CD14-positive monocyte (primary cell): ENCODE measurements at regions not wholly inside any gene's neighbourhood (a gene's known extent, or its start where the extent isn't known, plus 50 kb on each side); places are given as distances from the start of the nearest gene placed in this dataset.

Experiments used
- DNase-seq, 3 donors: peaks; one replicate each; pipeline ENCODE4 v3.0.0-alpha.2; 2011 to 2022
- H2AFZ ChIP-seq: 2 replicates; pipeline ENCODE4 v1.6.0; 2012; ENCODE audit warnings: mild to moderate bottlenecking, low read depth, low read length, inconsistent platforms; ENCODE audit not compliant: insufficient read depth, poor library complexity, severe bottlenecking
- H3K27ac ChIP-seq, 2 donors: 1 replicate in 1 of 2; 2 replicates in 1 of 2; pipeline ENCODE4 v1.5.1; 2012 to 2013; ENCODE audit warnings: low read length in 2 of 2, control low read depth in 1 of 2, inconsistent platforms in 1 of 2, low read depth in 1 of 2, mild to moderate bottlenecking in 1 of 2
- H3K27me3 ChIP-seq, 2 donors: one replicate each; pipeline versions ENCODE4 v1.6.0 to v1.6.1; 2011 to 2013; ENCODE audit warnings: low read length in 2 of 2; ENCODE audit not compliant: control insufficient read depth in 2 of 2, insufficient read depth in 2 of 2
- H3K36me3 ChIP-seq, 2 donors: replicated peaks in 1 of 2; 1 replicate in 1 of 2; 2 replicates in 1 of 2; pipeline versions ENCODE4 v1.5.1 to v1.6.1; 2012 to 2013; ENCODE audit warnings: low read length in 2 of 2, control low read depth in 1 of 2, inconsistent platforms in 1 of 2, mild to moderate bottlenecking in 1 of 2; ENCODE audit not compliant: insufficient read depth in 2 of 2, control insufficient read depth in 1 of 2
- H3K4me1 ChIP-seq, 2 donors: 1 replicate in 1 of 2; 2 replicates in 1 of 2; pipeline versions ENCODE4 v1.5.1 to v1.6.1; 2012 to 2013; ENCODE audit warnings: low read length in 2 of 2, control low read depth in 1 of 2, inconsistent platforms in 1 of 2, mild to moderate bottlenecking in 1 of 2, moderate library complexity in 1 of 2; ENCODE audit not compliant: insufficient read depth in 2 of 2, control insufficient read depth in 1 of 2
- H3K4me2 ChIP-seq: replicated peaks from 2 replicates; pipeline ENCODE3; 2012; ENCODE audit warnings: low read length, moderate library complexity, mild to moderate bottlenecking; ENCODE audit not compliant: poor library complexity, severe bottlenecking; ENCODE audit errors: extremely low read depth
- H3K4me3 ChIP-seq, 3 experiments: fragments of 200-600 bp in 1 of 3; sonication (generic) in 1 of 3; replicated peaks in 1 of 3; 1 replicate in 2 of 3; 2 replicates in 1 of 3; pipeline ENCODE4 v1.5.1; 2011 to 2013; ENCODE audit warnings: low read length in 3 of 3, mild to moderate bottlenecking in 3 of 3, control low read depth in 2 of 3, low read depth in 2 of 3, inconsistent platforms in 1 of 3, moderate library complexity in 1 of 3
- H3K79me2 ChIP-seq: 2 replicates; pipeline ENCODE4 v1.6.0; 2012; ENCODE audit warnings: mild to moderate bottlenecking, control low read depth, inconsistent platforms, low read length, moderate library complexity; ENCODE audit not compliant: insufficient read depth
- H3K9ac ChIP-seq: 2 replicates; pipeline ENCODE4 v1.6.0; 2017; ENCODE audit warnings: low read length, mild to moderate bottlenecking; ENCODE audit not compliant: insufficient read depth, poor library complexity, severe bottlenecking
- H3K9me3 ChIP-seq, 2 donors: replicated peaks in 1 of 2; 1 replicate in 1 of 2; 2 replicates in 1 of 2; pipeline versions ENCODE4 v1.5.1 to v1.6.1; 2012 to 2013; ENCODE audit warnings: low read length in 2 of 2, control low read depth in 1 of 2; ENCODE audit not compliant: control insufficient read depth in 1 of 2, insufficient read depth in 1 of 2
- H4K20me1 ChIP-seq: 2 replicates; pipeline ENCODE4 v1.6.0; 2012; ENCODE audit warnings: mild to moderate bottlenecking, low read length, control low read depth, moderate library complexity; ENCODE audit not compliant: insufficient read depth
- H3K27ac Mint-ChIP-seq, 7 donors: one replicate each; pipeline ENCODE4 v1.8.0; 2020; ENCODE audit warnings: mild to moderate bottlenecking in 7 of 7, mixed read lengths in 7 of 7, moderate library complexity in 6 of 7, inconsistent platforms in 2 of 7
- H3K27me3 Mint-ChIP-seq, 3 donors: one replicate each; pipeline ENCODE4 v1.8.0; 2021 to 2022; ENCODE audit warnings: low read depth in 3 of 3, mild to moderate bottlenecking in 3 of 3, mixed read lengths in 3 of 3, moderate library complexity in 3 of 3, inconsistent platforms in 1 of 3
- H3K36me3 Mint-ChIP-seq, 2 donors: one replicate each; pipeline ENCODE4 v1.8.0; 2020; ENCODE audit warnings: mixed read lengths in 2 of 2, inconsistent platforms in 1 of 2, mild to moderate bottlenecking in 1 of 2
- H3K4me1 Mint-ChIP-seq: one replicate; pipeline ENCODE4 v1.8.0; 2020; ENCODE audit warnings: mild to moderate bottlenecking, mixed read lengths
- H3K4me3 Mint-ChIP-seq, 2 donors: one replicate each; pipeline ENCODE4 v1.8.0; 2020; ENCODE audit warnings: mild to moderate bottlenecking in 2 of 2, mixed read lengths in 2 of 2, moderate library complexity in 1 of 2
- H3K9me3 Mint-ChIP-seq, 7 donors: one replicate each; pipeline ENCODE4 v1.8.0; 2020 to 2022; ENCODE audit warnings: mixed read lengths in 7 of 7, mild to moderate bottlenecking in 6 of 7, moderate library complexity in 6 of 7, inconsistent platforms in 2 of 7
- WGBS: methylation state at CpG from one replicate; pipeline ENCODE4 v1.1.5; 2013; ENCODE audit warnings: missing lambda C conversion rate; ENCODE audit not compliant: insufficient coverage; 5-methylcytosine and 5-hydroxymethylcytosine counted together
- intact Hi-C, 2 donors: fragments of 100-400 bp; cut with micrococcal nuclease; formaldehyde crosslinking; loops; one replicate each; pipeline versions ENCODE4 v1.15.0 to v1.15.1; 2023
- TF ChIP-seq, protein P1 (sequence below): fragments of 200-600 bp; IDR thresholded peaks from one replicate; pipeline ENCODE4 v1.8.0; 2022; ENCODE audit warnings: antibody characterized with exemption, mild to moderate bottlenecking

DNA sequence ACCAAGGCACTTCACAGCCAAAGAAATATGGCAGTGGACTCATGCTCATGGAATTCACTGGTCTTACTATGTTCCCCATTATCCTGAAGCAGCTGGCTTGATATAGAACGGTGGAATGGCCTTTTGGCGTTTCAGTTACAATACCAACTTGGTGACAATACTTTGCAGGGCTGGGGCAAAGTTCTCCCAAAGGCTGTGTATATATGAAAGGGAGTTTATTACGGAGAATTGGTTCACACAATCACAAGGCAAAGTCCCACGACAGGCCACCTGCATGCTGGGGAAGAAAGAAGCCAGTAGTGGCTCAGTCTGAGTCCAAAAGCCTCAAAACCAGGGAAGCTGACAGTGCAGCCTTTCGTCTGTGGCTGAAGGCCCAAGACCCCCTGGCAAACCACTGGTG, 50.8 kb upstream of the SMARCAD1 start:
- Histone ChIP-seq H3K4me3 (no peak overlapping the region), H3K9me3 (peaks cover 10 to 13% of the 10 kb centered on the region in 2 donors), H3K79me2 (no peaks in the 10 kb centered on the region), H3K4me1 (no peaks in the 10 kb centered on the region), H3K36me3 (no peaks in the 10 kb centered on the region), H2AFZ (no peak overlapping the region), H4K20me1 (no peaks in the 10 kb centered on the region), H3K27ac (no peak overlapping the region), H3K27me3 (no peaks in the 10 kb centered on the region), H3K9ac (no peak overlapping the region), H3K4me2 (no peak overlapping the region)
- H3K36me3 Mint-ChIP-seq, result no peaks in the 10 kb centered on the region
- intact Hi-C loops, result no loop called here
- TF ChIP-seq, protein P1, sequence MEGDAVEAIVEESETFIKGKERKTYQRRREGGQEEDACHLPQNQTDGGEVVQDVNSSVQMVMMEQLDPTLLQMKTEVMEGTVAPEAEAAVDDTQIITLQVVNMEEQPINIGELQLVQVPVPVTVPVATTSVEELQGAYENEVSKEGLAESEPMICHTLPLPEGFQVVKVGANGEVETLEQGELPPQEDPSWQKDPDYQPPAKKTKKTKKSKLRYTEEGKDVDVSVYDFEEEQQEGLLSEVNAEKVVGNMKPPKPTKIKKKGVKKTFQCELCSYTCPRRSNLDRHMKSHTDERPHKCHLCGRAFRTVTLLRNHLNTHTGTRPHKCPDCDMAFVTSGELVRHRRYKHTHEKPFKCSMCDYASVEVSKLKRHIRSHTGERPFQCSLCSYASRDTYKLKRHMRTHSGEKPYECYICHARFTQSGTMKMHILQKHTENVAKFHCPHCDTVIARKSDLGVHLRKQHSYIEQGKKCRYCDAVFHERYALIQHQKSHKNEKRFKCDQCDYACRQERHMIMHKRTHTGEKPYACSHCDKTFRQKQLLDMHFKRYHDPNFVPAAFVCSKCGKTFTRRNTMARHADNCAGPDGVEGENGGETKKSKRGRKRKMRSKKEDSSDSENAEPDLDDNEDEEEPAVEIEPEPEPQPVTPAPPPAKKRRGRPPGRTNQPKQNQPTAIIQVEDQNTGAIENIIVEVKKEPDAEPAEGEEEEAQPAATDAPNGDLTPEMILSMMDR, result no peak
- H3K27me3 Mint-ChIP-seq, result peaks cover 0 to 6% (median 4%) of the 10 kb centered on the region in 3 donors
- no peak overlapping the region for H3K4me3 Mint-ChIP-seq
- H3K4me1 Mint-ChIP-seq, result no peaks in the 10 kb centered on the region
- 89% methylated on average over 3 of the region's 5 CpGs for WGBS
- DNase-seq, result no peak
- H3K9me3 Mint-ChIP-seq, result peaks cover 10 to 33% (median 15%) of the 10 kb centered on the region in 7 donors
- H3K27ac Mint-ChIP-seq, result no peak overlapping the region
